Amniotic epithelial cell (primary cell): ENCODE measurements at regions not wholly inside any gene's neighbourhood (a gene's known extent, or its start where the extent isn't known, plus 50 kb on each side); places are given as distances from the start of the nearest gene placed in this dataset.

ENCODE experiments used
- DNase-seq: peaks from one replicate; pipeline ENCODE4 v3.0.0-alpha.2; 2010; ENCODE audit warnings: low read depth

GRCh38 chr4:135210341-135210740, 1008.8 kb upstream of the PABPC4L start:
- no peak for DNase-seq

GRCh38 chr4:135207531-135207930, 1005.9 kb upstream of the PABPC4L start:
- no peak for DNase-seq

GRCh38 chr4:135204311-135204710, 1002.7 kb upstream of the PABPC4L start:
- DNase-seq: no peak

- peak; percentile 15 for DNase-seq
Measured at GRCh38 chr4:135201081-135201480, 999.5 kb upstream of the PABPC4L start.

GRCh38 chr4:135197641-135198040, 996.1 kb upstream of the PABPC4L start:
- DNase-seq: no peak

GRCh38 chr4:135194477-135194876, 992.9 kb upstream of the PABPC4L start:
- DNase-seq: no peak

- no peak for DNase-seq
Measured at GRCh38 chr4:135192751-135193535, 991.4 kb upstream of the PABPC4L start.

GRCh38 chr4:135191596-135191995, 990.0 kb upstream of the PABPC4L start:
- no peak for DNase-seq

GRCh38 chr4:135186002-135186401, 984.4 kb upstream of the PABPC4L start:
- DNase-seq: no peak

GRCh38 chr4:135185256-135185655, 983.7 kb upstream of the PABPC4L start:
- no peak for DNase-seq

GRCh38 chr4:135184715-135185114, 983.1 kb upstream of the PABPC4L start:
- DNase-seq: no peak

- DNase-seq: peak; percentile 37
Measured at GRCh38 chr4:135177321-135177720, 975.7 kb upstream of the PABPC4L start.

GRCh38 chr4:135166661-135167060, 965.1 kb upstream of the PABPC4L start:
- DNase-seq: no peak

GRCh38 chr4:135164601-135165000, 963.0 kb upstream of the PABPC4L start:
- no peak for DNase-seq

- no peak for DNase-seq
Measured at GRCh38 chr4:135144498-135144897, 942.9 kb upstream of the PABPC4L start.

- no peak for DNase-seq
Measured at GRCh38 chr4:135124196-135124595, 922.6 kb upstream of the PABPC4L start.

GRCh38 chr4:135123632-135124031, 922.0 kb upstream of the PABPC4L start:
- DNase-seq: no peak

- no peak for DNase-seq
Measured at GRCh38 chr4:135122457-135122856, 920.9 kb upstream of the PABPC4L start.

GRCh38 chr4:135120195-135120594, 918.6 kb upstream of the PABPC4L start:
- DNase-seq: peak; percentile 62

- no peak for DNase-seq
Measured at GRCh38 chr4:135114079-135114478, 912.5 kb upstream of the PABPC4L start.

GRCh38 chr4:135098061-135098460, 896.5 kb upstream of the PABPC4L start:
- no peak for DNase-seq

GRCh38 chr4:135073389-135073788, 871.8 kb upstream of the PABPC4L start:
- DNase-seq: no peak

GRCh38 chr4:135072553-135072952, 871.0 kb upstream of the PABPC4L start:
- DNase-seq: no peak

- peak; percentile 46 for DNase-seq
Measured at GRCh38 chr4:135065366-135065765, 863.8 kb upstream of the PABPC4L start.
